ENCODE measurements at regions not wholly inside any gene's neighbourhood (a gene's known extent, or its start where the extent isn't known, plus 50 kb on each side); places are given as distances from the start of the nearest gene placed in this dataset.

GRCh38 chr12:61138415-61138759, 1121.8 kb upstream of the USP15 start:
- TF ChIP-seq RAD21 (IDR thresholded peaks at IDR 0.05): no peak
- TF ChIP-seq TAF1 (conservative IDR thresholded peaks at IDR 0.05): no peak
- no peak for TF ChIP-seq MAX (IDR thresholded peaks at IDR 0.05)
- TF ChIP-seq SP1 (IDR thresholded peaks at IDR 0.05): no peak
- TF ChIP-seq NR2F2 (IDR thresholded peaks at IDR 0.05): no peak
- TF ChIP-seq RXRA (IDR thresholded peaks at IDR 0.05): no peak
- no peak for TF ChIP-seq HNF4G (IDR thresholded peaks at IDR 0.05)
- no peak for TF ChIP-seq FOXA2 (IDR thresholded peaks at IDR 0.05)
- TF ChIP-seq REST (IDR thresholded peaks at IDR 0.05): no peak
- TF ChIP-seq JUND (IDR thresholded peaks at IDR 0.05): no peak
- no peak for TF ChIP-seq GABPA (IDR thresholded peaks at IDR 0.05 in 1 of 2, conservative IDR thresholded peaks at IDR 0.05 in 1 of 2)
- TF ChIP-seq CTCF (IDR thresholded peaks at IDR 0.05; ENCODE audit: low read depth, low read length, missing input control): no peak
- no peak for TF ChIP-seq ZBTB33 (IDR thresholded peaks at IDR 0.05)
- no peak for TF ChIP-seq ATF3 (IDR thresholded peaks at IDR 0.05)
- TF ChIP-seq HNF4A (conservative IDR thresholded peaks at IDR 0.05): no peak
- no peak for TF ChIP-seq EGR1 (IDR thresholded peaks at IDR 0.05; ENCODE audit: low read depth in 2 of 2)
- no peak for TF ChIP-seq YY1 (IDR thresholded peaks at IDR 0.05)
- TF ChIP-seq FOXA1 (IDR thresholded peaks at IDR 0.05): no peak
- H3K9me3 ChIP-seq (ENCODE audit: control insufficient read depth in 4 of 4, low read length in 3 of 4): peaks cover 0 to 3% (median under 1%) of the 10 kb centered on the region in 4 donors
- H3K4me3 ChIP-seq (ENCODE audit: low read depth in 1 of 3, low read length in 3 of 3): no peak overlapping the region
- no peak for DNase-seq (ENCODE audit: low spot score)
- no peak overlapping the region for H3K9ac ChIP-seq (ENCODE audit: low read depth in 1 of 2, low read length in 2 of 2)
- no peaks in the 10 kb centered on the region for H3K4me1 ChIP-seq (ENCODE audit: control insufficient read depth in 4 of 4, insufficient read depth in 4 of 4, low read length in 3 of 4)
- H3K27ac ChIP-seq (ENCODE audit: low read depth in 1 of 2, low read length in 2 of 2): no peak overlapping the region
- no peaks in the 10 kb centered on the region for H3K27me3 ChIP-seq (ENCODE audit: control insufficient read depth in 4 of 4, insufficient read depth in 4 of 4, low read length in 3 of 4)
- no peaks in the 10 kb centered on the region for H3K36me3 ChIP-seq (ENCODE audit: control insufficient read depth in 4 of 4, insufficient read depth in 3 of 4, low read depth in 1 of 4, low read length in 3 of 4)

- peaks cover 0 to 2% (median 0%) of the 10 kb centered on the region in 4 donors for H3K9me3 ChIP-seq (ENCODE audit: control insufficient read depth in 4 of 4, low read length in 3 of 4)
- H3K4me3 ChIP-seq (ENCODE audit: low read depth in 1 of 3, low read length in 3 of 3): no peak overlapping the region
- DNase-seq (ENCODE audit: low spot score): no peak
- H3K4me1 ChIP-seq (ENCODE audit: control insufficient read depth in 4 of 4, insufficient read depth in 4 of 4, low read length in 3 of 4): no peaks in the 10 kb centered on the region
- WGBS: 49% methylated on average over 2 of the region's 2 CpGs
- no peak overlapping the region for H3K9ac ChIP-seq (ENCODE audit: low read depth in 1 of 2, low read length in 2 of 2)
- H3K27me3 ChIP-seq (ENCODE audit: control insufficient read depth in 4 of 4, insufficient read depth in 4 of 4, low read length in 3 of 4): no peaks in the 10 kb centered on the region
- H3K27ac ChIP-seq (ENCODE audit: low read depth in 1 of 2, low read length in 2 of 2): no peak overlapping the region
- no peaks in the 10 kb centered on the region for H3K36me3 ChIP-seq (ENCODE audit: control insufficient read depth in 4 of 4, insufficient read depth in 3 of 4, low read depth in 1 of 4, low read length in 3 of 4)
- TF ChIP-seq GABPA (IDR thresholded peaks at IDR 0.05 in 1 of 2, conservative IDR thresholded peaks at IDR 0.05 in 1 of 2) (no peak), CTCF (IDR thresholded peaks at IDR 0.05; ENCODE audit: low read depth, low read length, missing input control) (no peak), RAD21 (IDR thresholded peaks at IDR 0.05) (no peak), MAX (IDR thresholded peaks at IDR 0.05) (no peak), SP1 (IDR thresholded peaks at IDR 0.05) (no peak), NR2F2 (IDR thresholded peaks at IDR 0.05) (no peak), ZBTB33 (IDR thresholded peaks at IDR 0.05) (no peak), FOXA2 (IDR thresholded peaks at IDR 0.05) (no peak), EGR1 (IDR thresholded peaks at IDR 0.05; ENCODE audit: low read depth in 2 of 2) (no peak), FOXA1 (IDR thresholded peaks at IDR 0.05) (no peak)
Measured at GRCh38 chr12:61161961-61162360, 1098.2 kb upstream of the USP15 start.
